ENCODE measurements at regions not wholly inside any gene's neighbourhood (a gene's known extent, or its start where the extent isn't known, plus 50 kb on each side); places are given as distances from the start of the nearest gene placed in this dataset.
"Not testable (repeated sequence)": the region's sequence is repeated elsewhere in the genome, so short reads cannot be mapped to it uniquely, and the experiment has no call there.

DNA sequence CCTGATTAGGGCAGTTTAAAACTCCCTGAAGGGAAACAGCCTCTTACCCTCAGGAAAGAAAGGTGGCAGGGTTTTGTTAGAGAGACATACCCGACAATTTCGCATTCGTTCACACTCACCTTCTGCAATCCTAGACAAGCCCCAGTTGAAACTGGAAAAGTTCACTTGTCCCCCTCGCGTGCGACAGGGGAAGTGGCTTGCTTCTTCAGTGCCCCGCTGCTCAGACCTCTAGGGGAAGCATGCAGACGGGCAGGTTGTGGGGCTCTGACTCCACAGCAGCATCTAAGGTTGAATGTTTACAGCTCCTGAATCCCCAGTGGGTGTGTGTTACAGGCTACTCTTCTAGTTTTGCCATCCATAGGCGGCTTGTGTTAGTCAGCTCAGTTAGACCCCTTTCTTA lies 575.7 kb upstream of the ACO1 start:
- no peak for DNase-seq (ENCODE audit: low spot score)

DNA sequence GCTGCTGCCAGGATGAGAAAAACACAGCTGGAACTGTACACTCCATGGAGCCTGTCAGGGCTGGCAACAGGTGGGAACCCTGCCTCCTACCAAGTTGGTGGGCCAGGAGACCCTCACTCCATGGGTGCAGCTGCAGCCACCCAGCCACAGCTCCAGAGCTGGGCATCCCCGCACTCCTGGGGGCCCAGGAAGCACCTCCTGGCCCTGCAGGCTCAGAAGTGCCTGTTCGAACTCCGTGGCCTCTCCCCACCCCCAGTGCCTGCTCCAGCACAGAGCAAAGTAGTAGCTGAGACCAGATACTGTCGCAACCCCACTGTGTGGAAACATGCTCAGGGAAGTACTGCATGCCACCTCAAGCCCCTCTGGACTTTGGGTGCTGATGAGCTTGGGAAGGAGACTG lies 564.0 kb upstream of the ACO1 start:
- peak; percentile 3 for DNase-seq (ENCODE audit: low spot score)

DNA sequence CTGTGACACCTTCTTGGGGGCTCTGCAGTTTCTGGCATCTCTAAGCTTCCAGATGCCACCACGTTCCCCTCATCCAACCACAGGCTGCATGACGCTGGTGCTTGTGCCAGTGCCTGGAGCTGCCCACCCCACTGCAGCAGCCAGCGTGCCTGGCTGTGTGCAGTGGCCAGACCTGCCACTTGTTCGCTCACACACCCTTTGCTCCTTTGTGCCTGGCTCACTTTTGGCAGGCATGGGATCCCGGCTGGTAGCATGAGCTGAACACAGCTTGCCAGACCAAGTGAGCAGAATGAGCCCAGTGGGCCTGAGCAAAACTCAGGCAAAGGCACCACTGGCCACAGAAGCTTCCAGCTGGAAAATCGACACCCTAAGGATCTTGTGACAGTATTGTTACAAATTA lies 562.9 kb upstream of the ACO1 start:
- no peak for DNase-seq (ENCODE audit: low spot score)

- DNase-seq (ENCODE audit: low spot score): no peak
These were observed 561.1 kb upstream of the ACO1 start for GRCh38 chr9:31823365-31823764.

DNA sequence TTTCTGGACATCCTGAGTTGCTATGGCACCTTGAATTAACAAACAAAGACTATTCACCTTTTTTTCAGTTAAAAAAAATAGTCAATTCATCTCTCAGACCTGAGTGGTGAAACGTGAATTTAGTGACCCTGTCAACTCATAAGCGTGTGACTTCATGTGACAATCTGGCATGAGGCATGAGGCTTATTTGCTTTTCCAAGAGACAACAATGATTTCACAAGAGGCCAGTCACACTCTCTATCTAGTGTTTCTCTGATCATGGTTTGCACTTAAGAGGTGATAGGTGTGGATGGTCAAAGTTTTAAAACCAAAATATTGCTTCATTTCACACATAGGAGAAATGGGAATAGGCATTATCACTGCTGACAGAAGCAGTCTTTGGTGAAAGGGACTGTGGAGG lies 559.6 kb upstream of the ACO1 start:
- no peak for DNase-seq (ENCODE audit: low spot score)

DNA sequence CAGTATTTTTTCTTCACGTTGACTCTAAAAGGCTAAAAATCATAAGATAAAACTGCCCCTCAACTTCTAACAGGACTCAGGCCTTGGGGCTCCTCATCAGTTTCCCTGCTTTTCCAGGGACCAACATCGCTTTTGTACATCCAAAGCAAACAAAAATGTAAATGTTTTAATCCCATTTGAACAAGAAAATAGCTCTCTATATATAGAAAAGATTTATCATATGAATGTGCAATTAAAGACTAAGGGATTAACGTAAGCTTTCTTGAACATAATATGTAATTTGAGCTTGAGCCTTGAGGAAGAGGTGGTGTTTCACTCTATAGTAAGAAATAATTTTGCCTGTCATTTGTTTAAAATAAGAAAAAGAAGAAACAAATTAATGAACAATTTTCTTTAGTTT lies 547.2 kb upstream of the ACO1 start:
- DNase-seq (ENCODE audit: low spot score): no peak

- DNase-seq (ENCODE audit: low spot score): no peak
These were observed 545.2 kb upstream of the ACO1 start for GRCh38 chr9:31839273-31839672.

DNA sequence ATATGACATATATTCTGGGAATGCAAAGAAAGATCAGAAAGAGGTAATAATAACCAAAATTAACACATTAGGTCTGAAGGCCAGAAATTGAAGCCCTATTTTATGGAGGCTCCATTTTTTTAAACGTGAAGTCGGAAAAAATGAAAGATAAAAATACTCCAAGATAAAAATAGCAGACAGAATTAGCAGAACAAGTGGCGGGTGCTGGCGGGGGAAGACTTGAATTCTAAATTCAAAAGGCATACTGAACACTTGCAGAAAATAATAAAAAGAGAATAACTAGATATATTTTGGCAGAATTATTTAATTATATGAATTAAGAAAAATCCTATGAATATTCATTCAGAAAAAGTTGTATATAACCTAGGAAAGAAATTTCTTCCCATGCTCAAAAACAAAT lies 543.7 kb upstream of the ACO1 start:
- DNase-seq (ENCODE audit: low spot score): no peak

GRCh38 chr9:31847963-31848362 lies 536.5 kb upstream of the ACO1 start:
- no peak for DNase-seq (ENCODE audit: low spot score)

GRCh38 chr9:31848505-31849285 lies 535.7 kb upstream of the ACO1 start:
- DNase-seq (ENCODE audit: low spot score): no peak

DNA sequence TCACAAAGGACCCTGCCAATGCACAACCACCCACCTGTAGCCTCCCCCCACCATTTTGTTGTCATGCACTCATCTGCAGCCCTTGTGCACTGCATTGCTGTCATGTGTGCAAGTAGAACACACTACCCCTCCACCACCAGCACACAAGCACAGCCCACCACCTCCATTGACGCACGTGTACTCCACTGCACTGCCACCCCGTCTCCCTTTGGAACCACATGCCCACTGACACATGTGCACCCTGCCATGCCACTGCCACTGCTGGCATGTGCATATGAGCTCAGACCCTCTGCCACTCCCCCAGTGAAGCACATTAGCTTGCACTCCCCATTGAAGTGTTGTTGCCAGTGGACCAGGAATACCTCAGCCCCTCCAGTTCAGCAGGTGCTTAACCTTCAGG lies 530.3 kb upstream of the ACO1 start:
- no peak for DNase-seq (ENCODE audit: low spot score)

DNA sequence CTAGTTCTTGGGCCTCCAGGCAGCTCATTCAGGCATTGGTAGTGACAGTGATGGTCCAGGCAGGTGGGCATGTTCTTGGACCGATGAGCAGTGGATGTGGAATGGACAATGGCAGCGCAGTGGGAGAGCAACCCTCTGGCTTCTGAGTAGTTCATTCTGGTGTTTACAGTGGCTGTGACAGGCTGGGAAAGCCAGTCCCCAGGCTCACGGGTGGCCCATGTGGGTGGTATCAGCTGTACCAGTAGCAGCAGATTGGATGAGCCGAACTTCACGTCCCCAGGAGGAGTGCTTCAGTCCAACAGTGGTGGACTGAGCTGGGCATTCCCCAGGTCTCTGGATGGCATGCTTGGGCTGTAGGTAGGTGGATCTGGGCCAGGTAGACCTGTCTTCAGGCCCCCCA lies 515.6 kb upstream of the ACO1 start:
- no peak for DNase-seq (ENCODE audit: low spot score)

- no peak for DNase-seq (ENCODE audit: low spot score)
These were observed 514.2 kb upstream of the ACO1 start for GRCh38 chr9:31870276-31870675.

- DNase-seq (ENCODE audit: low spot score): no peak
These were observed 510.7 kb upstream of the ACO1 start for GRCh38 chr9:31873722-31874121.

DNA sequence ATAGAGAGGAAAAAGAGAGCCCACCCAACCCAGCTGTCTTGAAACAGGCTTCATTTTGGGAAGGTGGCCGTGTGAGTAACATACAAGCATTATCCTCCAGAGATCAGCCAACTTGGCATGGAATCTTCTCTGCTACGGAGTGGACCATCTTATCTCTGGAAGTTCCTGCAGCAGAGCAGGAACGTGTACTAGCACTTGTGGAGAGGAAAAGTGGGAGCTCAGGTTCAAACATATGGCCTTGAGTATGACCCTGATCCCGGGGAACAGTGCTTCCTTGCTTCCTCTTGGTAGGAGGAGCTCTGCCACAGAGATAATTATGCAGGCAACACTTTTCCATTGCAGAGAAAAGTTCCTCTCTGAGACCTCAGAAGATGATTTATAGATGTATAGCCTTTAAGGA lies 490.4 kb upstream of the ACO1 start:
- DNase-seq (ENCODE audit: low spot score): no peak

GRCh38 chr9:31908158-31908890 lies 476.1 kb upstream of the ACO1 start:
- no peak for DNase-seq (ENCODE audit: low spot score)

GRCh38 chr9:31908891-31909480 lies 475.5 kb upstream of the ACO1 start:
- DNase-seq (ENCODE audit: low spot score): no peak

DNA sequence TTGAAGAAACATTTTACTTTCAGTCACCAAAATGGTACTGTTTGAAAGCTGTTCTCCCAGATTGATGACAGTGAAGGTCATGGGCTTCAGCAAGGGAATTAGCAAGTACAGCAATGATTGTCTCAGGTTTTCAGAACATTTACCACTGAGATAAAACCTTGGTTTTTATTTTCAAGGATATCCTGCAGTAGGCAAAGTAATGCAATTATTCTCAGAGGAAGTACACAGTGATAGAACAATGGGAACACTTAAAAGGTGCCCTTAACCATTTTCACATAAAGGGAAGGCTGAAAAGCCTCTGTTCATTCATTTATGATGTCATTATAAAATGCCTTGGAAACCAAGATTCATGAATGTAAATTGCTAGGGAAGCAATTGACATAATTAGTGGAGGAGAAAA lies 471.8 kb upstream of the ACO1 start:
- no peak for DNase-seq (ENCODE audit: low spot score)

GRCh38 chr9:31916591-31917241 lies 467.7 kb upstream of the ACO1 start:
- DNase-seq (ENCODE audit: low spot score): no peak

- DNase-seq (ENCODE audit: low spot score): not testable (repeated sequence)
These were observed 446.7 kb upstream of the ACO1 start for GRCh38 chr9:31937737-31938136.

DNA sequence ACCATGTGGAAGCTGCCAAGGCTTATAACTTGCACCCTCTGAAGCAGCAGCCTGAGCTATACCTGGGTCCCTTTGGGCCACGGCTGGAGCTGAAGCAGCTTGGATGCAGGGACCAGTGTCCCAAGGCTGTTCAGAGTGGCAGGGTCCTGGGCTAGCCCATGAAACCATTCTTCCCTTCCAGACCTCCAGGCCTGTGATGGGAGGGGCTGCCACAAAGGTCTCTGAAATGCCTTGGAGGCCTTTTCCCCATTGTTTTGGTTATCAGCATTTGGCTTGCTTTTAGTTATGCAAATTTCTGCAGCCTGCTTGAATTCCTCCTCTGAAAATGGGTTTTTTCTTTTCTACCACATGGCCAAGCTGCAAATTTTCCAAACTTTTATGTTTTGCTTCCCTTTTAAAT lies 433.7 kb upstream of the ACO1 start:
- DNase-seq (ENCODE audit: low spot score): no peak

- DNase-seq (ENCODE audit: low spot score): no peak
These were observed 425.9 kb upstream of the ACO1 start for GRCh38 chr9:31958572-31958971.

DNA sequence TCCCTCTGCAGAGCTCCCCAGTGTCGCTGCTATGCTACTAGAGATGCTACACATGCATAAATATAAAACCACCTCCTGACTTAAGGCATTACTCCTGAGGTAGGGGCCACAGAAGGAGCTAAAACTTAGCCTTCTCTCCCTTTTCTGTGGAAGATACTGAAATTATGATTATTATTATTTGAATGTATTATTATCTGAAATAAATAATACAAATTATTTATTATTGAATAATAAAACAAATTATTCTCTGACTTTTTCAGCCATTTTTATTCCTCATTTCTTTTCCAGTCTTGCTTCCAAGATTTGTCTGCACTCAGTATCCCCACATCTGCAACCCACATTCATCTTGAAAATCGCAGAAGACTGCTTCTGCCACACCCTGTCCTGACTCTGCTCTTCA lies 414.9 kb upstream of the ACO1 start:
- no peak for DNase-seq (ENCODE audit: low spot score)
